ENCODE measurements at regions not wholly inside any gene's neighbourhood (a gene's known extent, or its start where the extent isn't known, plus 50 kb on each side); places are given as distances from the start of the nearest gene placed in this dataset.
"Not testable (repeated sequence)": the region's sequence is repeated elsewhere in the genome, so short reads cannot be mapped to it uniquely, and the experiment has no call there.

DNA sequence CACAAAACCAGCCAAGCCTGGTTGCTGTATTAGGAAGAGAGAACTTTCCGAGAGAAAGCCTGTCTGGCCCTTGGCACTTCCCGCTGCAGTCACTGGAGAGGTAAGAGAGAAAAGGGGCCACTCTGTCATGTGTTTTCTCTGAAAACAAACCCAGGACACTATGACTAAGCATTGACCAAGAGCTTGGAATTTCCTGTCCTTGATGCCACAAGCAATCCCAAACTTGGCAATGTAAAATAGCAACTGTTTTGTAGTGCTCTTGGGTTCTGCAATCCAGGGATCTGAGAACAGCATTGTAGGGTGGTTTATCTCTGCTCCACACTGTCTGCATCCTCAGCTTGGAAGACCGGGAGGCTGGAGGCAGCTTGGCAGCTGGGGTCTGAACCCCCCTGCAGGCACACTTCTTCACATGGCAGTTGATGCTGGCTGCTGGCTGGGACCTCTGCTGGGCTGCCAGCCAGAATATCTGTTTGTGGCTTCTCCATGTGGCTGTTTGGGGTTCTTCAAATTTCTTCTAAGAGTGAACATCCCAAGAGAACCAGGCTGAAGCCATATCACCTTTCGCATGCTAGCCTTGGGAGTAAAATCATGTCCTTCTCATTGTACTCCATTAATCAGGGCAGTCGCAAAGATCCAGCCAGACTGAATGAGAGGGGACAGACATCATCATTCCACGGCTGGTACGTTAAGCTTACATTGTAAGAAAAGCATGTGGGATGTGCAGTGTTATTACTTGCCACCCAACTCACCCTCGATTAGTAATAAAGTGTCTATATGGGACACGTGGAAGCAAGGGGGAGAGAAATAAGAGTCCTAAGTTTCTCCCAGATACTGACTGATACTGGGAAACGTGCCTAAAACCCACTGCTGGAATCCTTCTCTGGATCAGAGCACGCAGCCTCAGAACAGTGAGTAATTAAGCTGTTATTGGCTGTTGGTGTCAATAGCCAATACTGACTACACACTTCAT is 537.4 kb upstream of the B3GAT1 start:
- DNase-seq (ENCODE audit: low read depth in 4 of 4, low spot score in 3 of 4): no peak

DNA sequence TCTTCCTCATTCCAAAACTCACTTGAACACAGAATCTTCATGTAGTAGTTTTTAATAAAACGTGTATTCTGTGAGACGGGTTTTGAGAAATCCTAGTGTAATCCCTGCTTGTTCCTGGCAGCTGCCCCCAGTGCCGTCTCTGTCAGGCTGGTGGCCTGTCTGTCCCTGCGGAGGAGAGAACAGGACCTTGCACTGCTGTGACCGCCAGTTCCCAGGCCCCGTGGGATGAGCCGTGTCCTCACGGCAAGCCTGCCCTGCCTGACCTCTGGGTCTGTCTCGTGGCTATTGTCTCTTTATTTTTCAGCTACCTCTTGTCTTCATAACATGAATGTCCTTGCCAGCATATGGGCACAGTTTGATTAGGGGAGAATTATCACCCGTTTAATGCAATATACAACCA is 535.5 kb upstream of the B3GAT1 start:
- no peak for DNase-seq (ENCODE audit: low read depth in 4 of 4, low spot score in 3 of 4)

DNA sequence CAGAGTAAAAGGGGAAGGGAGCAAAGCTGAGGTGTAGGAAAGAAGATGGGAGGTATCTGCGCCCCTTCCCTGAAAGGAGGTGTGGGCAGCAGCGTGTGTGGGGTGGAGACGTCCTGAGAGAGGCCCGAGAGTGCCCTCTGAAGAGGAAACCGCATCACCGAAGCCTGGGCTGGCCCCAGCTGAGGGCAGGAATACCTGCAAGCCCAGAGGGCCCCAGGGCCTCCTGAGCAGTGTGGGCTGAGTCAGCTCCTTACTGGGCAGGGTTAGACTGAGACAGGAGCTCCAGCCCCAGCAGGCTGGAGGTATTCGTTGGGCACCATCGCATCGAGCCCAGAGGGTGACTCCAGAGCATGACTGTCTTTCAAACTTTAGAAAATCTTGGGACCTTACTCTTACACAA is 534.0 kb upstream of the B3GAT1 start:
- no peak for DNase-seq (ENCODE audit: low read depth in 4 of 4, low spot score in 3 of 4)

DNA sequence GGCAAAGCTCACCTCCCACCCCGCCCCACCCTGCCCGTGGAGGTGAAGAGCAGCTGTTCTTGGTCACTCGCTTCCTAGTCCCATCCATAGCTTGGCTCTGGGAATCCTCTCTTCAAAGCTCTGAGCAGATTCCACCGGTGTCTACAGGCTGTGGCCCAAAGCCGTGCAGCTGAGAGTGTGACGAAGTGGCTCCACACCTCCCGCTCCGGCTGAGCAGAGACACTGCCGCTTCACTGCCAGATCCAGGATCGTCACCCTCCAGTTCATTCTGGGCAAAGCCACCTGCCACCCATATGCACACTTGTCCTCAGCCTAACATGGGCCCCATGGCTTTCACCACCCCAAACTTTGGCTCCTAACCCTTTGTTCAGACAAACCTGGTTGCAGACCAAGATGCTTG is 532.9 kb upstream of the B3GAT1 start:
- DNase-seq (ENCODE audit: low read depth in 4 of 4, low spot score in 3 of 4): no peak

DNA sequence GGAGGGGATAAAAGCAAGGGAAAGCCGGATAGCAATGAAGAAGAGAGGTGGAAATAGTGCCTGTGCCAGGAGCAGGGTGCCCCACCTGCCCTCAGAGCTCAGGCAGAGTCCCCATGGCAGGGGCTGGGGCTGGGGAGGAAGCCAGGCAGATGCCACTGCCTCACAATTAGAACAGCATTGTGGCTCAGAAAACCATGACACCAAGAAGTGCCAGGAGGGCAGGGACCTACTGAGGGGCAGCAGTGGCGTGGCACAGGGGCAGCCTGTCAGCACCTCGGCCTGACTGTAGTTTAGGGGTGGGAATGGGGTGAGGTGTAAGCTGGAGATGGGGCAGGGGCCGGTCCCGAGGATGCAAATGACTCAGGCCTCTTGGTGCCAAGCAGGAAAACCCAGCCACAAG is 532.1 kb upstream of the B3GAT1 start:
- DNase-seq (ENCODE audit: low read depth in 4 of 4, low spot score in 3 of 4): no peak

DNA sequence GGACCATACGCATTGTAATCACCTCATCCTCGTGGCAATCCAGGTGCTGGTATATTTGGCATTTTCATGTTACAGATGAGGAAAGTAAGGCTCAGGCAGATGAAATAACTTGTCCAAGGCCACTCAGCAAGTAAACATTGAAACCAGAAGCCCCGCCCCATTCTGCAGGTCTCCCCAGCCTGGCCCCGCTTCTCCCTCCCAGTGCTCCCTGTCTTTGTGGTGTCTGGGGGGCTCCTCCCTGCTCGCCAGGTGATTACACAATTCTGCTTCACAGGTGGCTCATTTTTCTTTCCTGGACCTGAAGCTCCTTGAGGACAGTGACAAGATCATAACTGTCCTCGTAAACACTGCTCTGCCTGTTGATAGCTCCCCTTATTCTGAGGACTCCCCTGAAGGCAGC is 531.5 kb upstream of the B3GAT1 start:
- no peak for DNase-seq (ENCODE audit: low read depth in 4 of 4, low spot score in 3 of 4)

DNA sequence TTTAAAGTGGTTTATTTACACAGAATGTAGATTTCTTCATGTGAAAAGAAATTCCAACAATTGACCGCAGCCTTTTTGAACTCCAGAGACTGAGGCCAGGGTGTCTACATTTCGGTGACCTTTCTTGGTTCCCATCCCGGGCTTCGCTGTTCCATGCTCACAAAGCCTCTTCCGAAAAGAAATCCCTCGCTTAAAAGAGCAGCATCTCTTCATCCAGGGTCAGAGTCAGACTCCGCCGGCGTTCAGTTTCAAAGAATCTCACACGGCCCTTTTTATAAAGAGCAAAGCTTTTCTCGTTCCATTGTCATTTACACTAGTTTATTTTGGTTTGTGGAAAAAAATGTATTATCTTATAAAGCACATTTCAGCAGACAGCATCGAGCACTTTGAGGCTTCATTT is 530.6 kb upstream of the B3GAT1 start:
- no peak for DNase-seq (ENCODE audit: low read depth in 4 of 4, low spot score in 3 of 4)

DNA sequence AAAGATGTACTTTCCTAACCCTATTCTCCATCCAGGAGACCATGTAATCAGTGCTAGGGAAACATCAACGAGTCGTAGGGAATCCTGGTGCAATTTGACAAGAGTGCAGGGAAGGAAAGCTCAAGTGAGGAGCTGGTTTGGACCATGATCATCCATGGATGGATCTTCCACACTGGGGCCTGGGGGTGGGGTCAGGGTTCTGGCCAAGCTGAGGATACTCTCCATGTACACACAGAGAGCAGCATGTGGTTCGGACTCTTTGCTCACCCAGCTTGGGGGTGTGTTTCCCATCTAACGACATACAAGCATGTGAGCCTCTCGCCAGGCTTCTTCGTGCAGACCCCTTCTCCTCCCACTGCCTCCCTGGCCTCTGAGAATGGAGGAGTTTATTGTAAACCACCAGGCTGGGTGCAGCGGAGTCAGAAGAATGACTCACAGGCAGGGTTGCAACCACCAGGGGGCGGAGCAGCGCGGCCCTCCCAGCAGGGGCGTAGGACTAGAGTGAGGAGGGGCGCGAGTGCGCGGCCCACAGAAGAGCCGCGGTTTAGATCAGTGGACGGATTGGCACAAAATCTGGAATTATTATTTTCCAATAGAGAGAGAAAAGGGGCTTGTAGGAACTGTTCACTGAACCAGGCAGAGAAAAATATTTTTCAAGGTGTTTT is 530.0 kb upstream of the B3GAT1 start:
- DNase-seq (ENCODE audit: low read depth in 4 of 4, low spot score in 3 of 4): not testable (repeated sequence)

DNA sequence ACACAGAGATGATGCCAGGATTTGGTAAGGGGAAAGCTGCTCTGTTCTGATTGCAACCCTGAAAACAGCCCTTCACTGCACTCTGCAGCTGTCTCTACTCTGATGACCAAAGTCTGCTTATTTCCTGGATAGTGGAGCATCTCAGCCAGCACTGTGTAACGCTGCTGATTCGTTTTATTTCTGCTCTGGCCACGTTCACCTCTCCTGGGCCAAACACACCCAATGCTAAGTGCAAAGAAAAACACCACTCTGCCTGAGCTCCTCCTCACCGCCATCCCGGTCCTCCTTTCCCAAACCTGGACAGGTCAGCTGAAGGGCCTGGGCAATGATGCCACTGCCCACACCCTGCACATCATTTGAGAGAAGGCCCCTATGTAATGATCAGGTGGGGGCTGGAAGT is 529.3 kb upstream of the B3GAT1 start:
- DNase-seq (ENCODE audit: low read depth in 4 of 4, low spot score in 3 of 4): no peak

DNA sequence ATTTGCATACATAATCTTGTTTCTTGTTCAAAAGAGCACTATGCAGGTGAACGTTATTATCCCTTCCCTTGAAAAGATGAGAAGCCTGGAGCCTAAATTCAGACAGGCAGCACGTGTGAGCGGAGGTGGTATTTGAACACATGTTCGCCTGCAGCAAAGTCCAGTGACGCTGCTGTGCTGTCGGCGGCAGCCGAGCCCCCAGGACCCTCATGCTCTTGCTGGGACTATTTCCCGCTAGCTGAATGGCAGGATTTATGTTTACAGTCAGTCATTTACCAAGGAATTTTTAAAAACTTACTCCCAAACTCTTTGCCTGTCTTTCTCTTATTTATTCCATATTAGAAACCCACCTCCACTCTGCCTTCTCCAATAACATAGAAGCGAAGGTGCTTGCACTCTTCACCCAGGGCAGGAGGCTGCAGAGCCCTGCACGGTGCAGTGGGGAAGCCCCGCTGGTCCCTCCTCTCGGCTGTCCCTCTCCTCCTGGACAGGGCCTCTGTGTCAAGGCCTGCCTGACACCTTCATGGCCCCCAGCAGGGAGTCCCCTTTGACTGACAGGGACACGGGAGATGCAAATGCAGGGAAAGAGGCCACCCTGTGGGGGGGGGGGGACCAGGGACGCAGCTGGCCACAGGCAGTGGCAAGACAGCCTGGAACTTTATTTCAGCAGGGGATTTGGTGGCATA is 528.5 kb upstream of the B3GAT1 start:
- DNase-seq (ENCODE audit: low read depth in 4 of 4, low spot score in 3 of 4): no peak

DNA sequence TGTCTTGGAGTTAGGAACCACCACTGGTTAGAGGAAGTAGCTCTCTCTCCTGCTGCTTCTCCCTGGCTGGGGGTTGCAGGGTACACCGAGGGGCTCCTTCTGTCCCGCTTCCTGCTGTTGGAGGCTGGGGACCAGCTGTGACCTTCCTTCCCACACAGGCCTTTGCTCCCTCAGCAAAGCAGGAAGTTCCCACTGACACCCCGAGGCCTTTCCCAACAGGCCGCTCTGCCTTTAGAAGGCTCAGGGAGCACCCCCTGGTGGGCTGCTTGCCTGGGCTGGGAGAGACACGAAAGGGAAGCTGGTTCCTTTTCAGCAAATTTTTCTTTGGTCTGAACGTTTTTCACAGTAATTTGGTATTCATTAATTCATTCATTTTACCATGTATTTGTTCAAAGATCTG is 527.9 kb upstream of the B3GAT1 start:
- no peak for DNase-seq (ENCODE audit: low read depth in 4 of 4, low spot score in 3 of 4)

DNA sequence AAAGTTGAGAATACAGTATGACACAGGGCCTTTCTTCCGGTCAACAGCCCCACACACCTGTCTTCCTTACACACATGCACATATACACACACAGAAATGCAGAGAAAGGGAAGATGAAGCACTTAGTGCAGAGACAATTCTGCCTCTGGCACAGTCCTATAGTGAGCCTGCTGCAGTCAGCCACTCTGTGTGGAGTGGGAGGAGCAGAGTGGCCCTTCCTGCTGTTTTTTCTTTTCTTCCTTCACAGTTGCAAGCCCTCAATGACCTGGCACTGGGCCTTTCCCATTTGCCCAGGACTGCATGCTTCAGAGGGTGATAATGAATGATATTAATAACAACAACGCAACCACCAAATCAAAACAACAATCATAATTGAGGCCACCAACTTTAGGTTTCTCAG is 527.0 kb upstream of the B3GAT1 start:
- no peak for DNase-seq (ENCODE audit: low read depth in 4 of 4, low spot score in 3 of 4)

DNA sequence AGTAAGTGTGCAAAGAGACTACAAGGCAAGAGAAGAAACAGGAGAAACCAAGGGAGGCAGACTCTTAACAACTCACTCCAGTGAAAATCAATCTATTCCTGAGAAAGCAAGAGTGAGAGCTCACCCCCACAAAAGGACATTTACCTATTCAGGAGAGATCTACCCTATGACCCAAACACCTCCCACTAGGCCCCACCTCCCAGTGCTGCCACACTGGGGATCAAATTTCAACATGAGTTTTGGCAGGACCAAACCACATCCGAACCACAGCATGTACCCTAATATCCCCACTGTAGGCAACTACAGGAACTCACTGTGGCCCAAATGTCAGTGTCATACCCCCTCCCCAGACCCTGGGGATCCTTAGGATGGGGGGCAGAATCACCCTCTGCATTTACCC is 526.2 kb upstream of the B3GAT1 start:
- no peak for DNase-seq (ENCODE audit: low read depth in 4 of 4, low spot score in 3 of 4)

DNA sequence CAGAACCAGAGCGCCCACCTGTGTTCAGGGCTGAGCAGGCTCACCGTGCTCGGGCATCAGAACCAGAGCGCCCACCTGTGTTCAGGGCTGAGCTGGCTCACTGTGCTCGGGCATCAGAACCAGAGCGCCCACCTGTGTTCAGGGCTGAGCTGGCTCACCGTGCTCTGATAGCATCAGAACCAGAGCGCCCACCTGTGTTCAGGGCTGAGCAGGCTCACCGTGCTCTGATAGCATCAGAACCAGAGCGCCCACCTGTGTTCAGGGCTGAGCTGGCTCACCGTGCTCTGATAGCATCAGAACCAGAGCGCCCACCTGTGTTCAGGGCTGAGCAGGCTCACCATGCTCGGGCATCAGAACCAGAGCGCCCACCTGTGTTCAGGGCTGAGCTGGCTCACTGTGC is 525.2 kb upstream of the B3GAT1 start:
- DNase-seq (ENCODE audit: low read depth in 4 of 4, low spot score in 3 of 4): not testable (repeated sequence)

DNA sequence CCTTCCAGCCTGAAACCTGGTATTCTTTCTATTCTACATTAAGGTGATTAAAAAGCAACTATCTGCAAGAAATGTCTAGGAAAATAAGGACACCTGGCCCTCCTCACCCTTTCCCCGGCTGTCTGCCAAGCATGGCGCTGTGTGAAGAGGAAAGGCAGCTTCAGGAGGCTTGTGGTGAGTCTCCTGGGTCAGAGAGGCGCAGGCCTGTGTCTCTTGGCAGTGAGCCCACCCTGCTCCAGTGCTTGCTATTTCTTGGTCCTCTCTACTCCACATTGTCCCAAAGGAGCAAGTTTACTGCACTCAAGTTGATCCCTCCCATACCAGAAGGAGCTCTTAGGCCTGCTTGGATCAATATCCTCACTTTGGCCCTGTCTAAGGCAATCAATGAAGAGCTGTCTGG is 520.7 kb upstream of the B3GAT1 start:
- DNase-seq (ENCODE audit: low read depth in 4 of 4, low spot score in 3 of 4): no peak

DNA sequence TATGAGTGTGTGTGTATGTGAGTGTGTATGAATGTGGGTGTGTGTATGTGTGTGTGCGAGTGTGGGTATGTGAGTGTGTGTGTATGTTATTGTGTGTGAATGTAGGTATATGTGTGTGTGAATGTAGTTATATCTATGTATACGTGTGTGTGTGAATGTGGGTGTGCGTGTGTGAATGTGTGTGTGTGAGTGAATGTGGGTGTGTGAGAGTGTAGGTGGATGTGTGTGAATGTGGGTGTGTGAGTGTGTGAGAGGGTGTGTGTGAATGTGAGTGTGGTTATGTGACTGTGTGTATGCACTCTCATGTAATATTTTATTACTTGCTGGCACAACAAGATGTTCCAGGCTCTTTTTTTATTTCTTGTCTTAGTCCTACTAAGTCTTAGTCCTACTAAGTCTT is 513.4 kb upstream of the B3GAT1 start:
- DNase-seq (ENCODE audit: low read depth in 4 of 4, low spot score in 3 of 4): no peak

DNA sequence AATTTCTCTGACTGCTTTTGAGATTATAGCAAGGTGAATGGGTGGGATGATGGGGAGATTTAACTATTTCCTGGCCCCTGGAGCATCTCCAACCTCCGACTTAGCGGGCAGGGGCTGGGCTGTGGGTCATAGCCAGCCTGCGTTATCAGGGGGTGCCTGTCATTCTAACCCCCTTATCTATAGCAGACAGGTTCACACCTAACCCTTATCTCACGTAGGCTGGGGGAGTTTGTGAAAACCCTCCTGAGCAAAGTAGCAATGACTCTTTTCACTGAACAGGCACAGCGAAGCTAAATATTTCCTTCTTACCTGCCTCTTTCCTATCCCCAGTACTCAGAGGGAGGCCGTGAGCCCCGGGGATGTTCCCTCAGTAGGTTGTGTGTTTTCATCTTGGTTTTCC is 511.4 kb upstream of the B3GAT1 start:
- no peak for DNase-seq (ENCODE audit: low read depth in 4 of 4, low spot score in 3 of 4)

DNA sequence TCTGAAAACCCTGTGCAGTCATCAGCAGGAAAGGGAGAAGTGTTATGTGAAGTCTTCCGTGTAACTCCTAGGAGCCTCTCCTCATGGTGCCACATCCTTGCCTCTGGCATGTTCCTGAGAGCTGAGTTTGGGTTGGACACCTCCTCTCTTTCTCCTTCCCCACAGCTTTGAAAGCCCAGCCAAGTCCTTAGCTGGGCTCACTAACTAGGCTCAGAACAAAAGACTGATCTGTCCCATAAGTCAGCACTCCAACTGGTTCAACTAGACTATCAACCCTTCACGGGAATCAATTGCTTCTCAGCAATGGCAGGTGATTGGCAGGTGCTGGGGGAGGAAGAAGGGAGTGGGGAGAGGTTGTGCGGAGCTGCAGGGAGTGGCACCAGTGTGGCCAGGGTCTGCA is 509.9 kb upstream of the B3GAT1 start:
- DNase-seq (ENCODE audit: low read depth in 4 of 4, low spot score in 3 of 4): no peak

DNA sequence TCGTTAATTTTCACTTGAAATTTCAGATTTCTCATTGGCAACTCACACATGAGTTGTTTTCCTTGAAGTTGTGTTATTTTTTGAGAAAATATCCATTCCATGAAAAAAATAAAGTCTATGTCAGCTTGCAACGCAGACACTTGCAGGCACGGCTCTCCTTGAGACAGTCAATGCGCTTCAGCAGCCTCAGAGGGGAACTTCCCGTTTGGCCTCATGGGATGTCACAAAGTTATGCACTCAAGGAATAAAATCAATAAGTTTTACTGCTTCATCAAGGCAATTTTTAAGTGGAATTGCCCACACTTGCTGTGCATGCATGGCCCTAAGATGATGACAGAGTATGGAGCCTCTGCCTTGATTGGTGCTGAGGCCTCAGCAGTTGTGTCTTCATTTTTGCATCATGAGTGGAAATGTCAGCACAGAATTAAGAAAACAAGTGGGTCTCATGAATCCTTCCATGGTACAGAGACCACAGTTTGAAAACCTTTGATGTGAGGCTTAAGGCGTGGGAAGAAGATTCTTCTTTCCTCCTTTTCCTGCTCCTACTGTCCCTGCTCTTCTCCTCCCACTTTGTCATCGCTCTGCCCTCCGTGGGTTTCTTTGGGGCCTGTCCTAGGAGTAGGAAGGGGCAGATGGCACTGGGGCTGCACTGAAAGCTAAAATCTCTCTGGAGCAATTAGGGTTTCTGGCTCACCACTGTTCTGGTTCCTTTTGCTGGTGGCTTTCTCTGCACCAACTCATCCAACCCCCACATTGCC is 509.0 kb upstream of the B3GAT1 start:
- no peak for DNase-seq (ENCODE audit: low read depth in 4 of 4, low spot score in 3 of 4)

DNA sequence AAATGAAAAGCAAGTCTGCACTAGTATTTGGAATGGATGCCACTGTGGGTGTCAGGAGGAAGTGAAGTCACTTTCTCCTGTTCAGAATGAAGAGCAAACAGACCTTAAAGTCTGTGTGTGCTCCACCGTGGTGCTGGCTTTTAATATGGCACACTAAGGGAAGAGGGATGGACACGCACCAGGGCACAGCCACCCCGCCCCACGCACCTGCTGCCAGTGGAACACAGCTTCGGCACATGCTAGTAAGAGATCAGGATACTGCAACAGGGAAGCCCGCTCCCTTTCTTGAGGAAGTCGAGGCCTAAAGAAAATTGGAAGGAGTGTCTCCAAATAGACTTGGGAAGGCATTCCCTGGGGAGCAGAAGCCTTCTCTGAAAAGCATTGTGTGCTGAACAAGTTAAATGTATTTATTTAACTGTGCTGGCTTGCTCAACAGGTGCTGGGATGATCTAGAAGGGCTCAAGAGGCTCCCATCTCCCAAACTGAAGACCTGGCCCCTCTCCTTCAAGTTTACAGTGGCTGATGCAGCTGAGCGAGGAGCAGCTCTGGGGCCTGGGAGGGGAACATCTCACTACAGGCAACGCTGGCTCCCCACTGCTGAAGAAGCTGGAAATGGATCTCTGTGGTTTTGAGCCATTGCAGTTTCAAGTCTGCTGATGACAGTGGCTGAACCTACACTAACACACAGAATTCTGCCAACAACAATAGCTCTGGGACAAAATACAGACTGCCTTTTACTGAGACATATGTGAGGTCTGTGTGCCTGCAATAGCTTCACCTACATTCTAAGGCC is 504.6 kb upstream of the B3GAT1 start:
- DNase-seq (ENCODE audit: low read depth in 4 of 4, low spot score in 3 of 4): no peak
